HG02938 (cell line): ENCODE measurements at regions not wholly inside any gene's neighbourhood (a gene's known extent, or its start where the extent isn't known, plus 50 kb on each side); places are given as distances from the start of the nearest gene placed in this dataset.
A peak's percentile ranks its signal among the peaks of the same experiment; 100 is the strongest.
"Not testable (repeated sequence)": the region's sequence is repeated elsewhere in the genome, so short reads cannot be mapped to it uniquely, and the experiment has no call there.

Experiments
- ATAC-seq: cut with Tn5 transposase; IDR thresholded peaks from one replicate; pipeline ENCODE4 v1.9.1; 2021; ENCODE audit warnings: mild to moderate bottlenecking, moderate library complexity; ENCODE audit not compliant: unreplicated experiment

GRCh38 chr2:237195396-237196120 is 109.9 kb downstream of the COPS8 start:
- ATAC-seq = no peak

- ATAC-seq = no peak
Measured at GRCh38 chr2:237196409-237196808, 110.7 kb downstream of the COPS8 start.

GRCh38 chr2:237196866-237197618 is 111.4 kb downstream of the COPS8 start:
- peak; percentile 38 for ATAC-seq

GRCh38 chr2:237198164-237198855 is 112.6 kb downstream of the COPS8 start:
- ATAC-seq = no peak

GRCh38 chr2:237199082-237199481 is 113.4 kb downstream of the COPS8 start:
- no peak for ATAC-seq

GRCh38 chr2:237199577-237199976 is 113.9 kb downstream of the COPS8 start:
- ATAC-seq = no peak

- no peak for ATAC-seq
Measured at GRCh38 chr2:237200462-237200861, 114.8 kb downstream of the COPS8 start.

- ATAC-seq = peak; percentile 83
Measured at GRCh38 chr2:237201461-237202287, 116.0 kb downstream of the COPS8 start.

GRCh38 chr2:237202288-237203030 is 116.8 kb downstream of the COPS8 start:
- no peak for ATAC-seq

GRCh38 chr2:237205043-237205541 is 119.4 kb downstream of the COPS8 start:
- ATAC-seq = no peak

- ATAC-seq = no peak
Measured at GRCh38 chr2:237205561-237205971, 119.9 kb downstream of the COPS8 start.

- ATAC-seq = no peak
Measured at GRCh38 chr2:237207646-237208045, 122.0 kb downstream of the COPS8 start.

- ATAC-seq = no peak
Measured at GRCh38 chr2:237208373-237209260, 122.9 kb downstream of the COPS8 start.

GRCh38 chr2:237209885-237210284 is 124.2 kb downstream of the COPS8 start:
- no peak for ATAC-seq

GRCh38 chr2:237210297-237210696 is 124.6 kb downstream of the COPS8 start:
- no peak for ATAC-seq

- no peak for ATAC-seq
Measured at GRCh38 chr2:237210763-237211162, 125.1 kb downstream of the COPS8 start.

GRCh38 chr2:237212356-237213279 is 126.9 kb downstream of the COPS8 start:
- ATAC-seq = not testable (repeated sequence)
